ENCODE measurements at regions not wholly inside any gene's neighbourhood (a gene's known extent, or its start where the extent isn't known, plus 50 kb on each side); places are given as distances from the start of the nearest gene placed in this dataset.

DNA sequence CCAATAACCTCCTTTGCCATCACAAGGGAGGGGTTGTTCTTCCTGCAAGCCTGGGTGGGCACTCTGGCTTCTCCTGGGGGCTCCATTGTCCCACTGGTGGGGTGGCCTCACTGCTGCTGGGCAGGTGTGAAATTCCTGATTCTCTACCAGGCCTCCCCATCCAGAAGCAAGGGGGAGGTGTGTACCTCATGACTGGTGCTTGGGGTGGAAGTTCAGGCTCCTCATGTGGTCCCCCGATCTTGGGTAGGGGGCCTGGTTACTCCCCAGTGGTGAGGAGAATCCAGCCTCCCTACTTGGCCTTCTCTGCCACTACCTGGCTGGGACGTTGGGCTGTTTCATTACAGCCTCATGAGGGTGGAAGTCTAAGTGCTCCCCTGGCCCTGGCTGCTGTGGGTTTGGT is 433.9 kb downstream of the IRX2 start:
- Mint-ChIP-seq H3K4me1 (no peaks in the 10 kb centered on the region), H3K9me3 (peaks cover 14% of the 10 kb centered on the region; the same call in 2 of the 3 replicates), H3K27me3 (ENCODE audit: insufficient read depth, low read depth, poor library complexity) (peaks cover 3% of the 10 kb centered on the region), H3K4me3 (no peak overlapping the region), H3K27ac (no peak overlapping the region), H3K36me3 (ENCODE audit: low read depth) (no peaks in the 10 kb centered on the region; the same call in 2 of the 3 replicates)
- TF ChIP-seq POLR2AphosphoS5 (IDR thresholded peaks at IDR 0.05; ENCODE audit: low read depth) (no peak), CTCF (conservative IDR thresholded peaks at IDR 0.05; ENCODE audit: low read depth in 2 of 2) (no peak), NANOG (IDR thresholded peaks at IDR 0.05; ENCODE audit: borderline replicate concordance) (no peak), CREB1 (CRISPR knock-in tag; IDR thresholded peaks at IDR 0.05; ENCODE audit: low read depth) (no peak), JUNB (IDR thresholded peaks at IDR 0.05; ENCODE audit: unreplicated experiment) (no peak), ZNF114 (CRISPR knock-in tag; IDR thresholded peaks at IDR 0.05) (no peak), REST (IDR thresholded peaks at IDR 0.05; ENCODE audit: unreplicated experiment) (no peak), EZH2phosphoT487 (IDR thresholded peaks at IDR 0.05; ENCODE audit: unreplicated experiment) (no peak), STAT1 (IDR thresholded peaks at IDR 0.05; ENCODE audit: unreplicated experiment) (no peak), ZNF462 (CRISPR knock-in tag; IDR thresholded peaks at IDR 0.05) (no peak), ZNF331 (CRISPR knock-in tag; IDR thresholded peaks at IDR 0.05; ENCODE audit: low read depth) (no peak), EZH2 (IDR thresholded peaks at IDR 0.05; ENCODE audit: low read depth, unreplicated experiment) (no peak)
- TF ChIP-seq, protein P1, sequence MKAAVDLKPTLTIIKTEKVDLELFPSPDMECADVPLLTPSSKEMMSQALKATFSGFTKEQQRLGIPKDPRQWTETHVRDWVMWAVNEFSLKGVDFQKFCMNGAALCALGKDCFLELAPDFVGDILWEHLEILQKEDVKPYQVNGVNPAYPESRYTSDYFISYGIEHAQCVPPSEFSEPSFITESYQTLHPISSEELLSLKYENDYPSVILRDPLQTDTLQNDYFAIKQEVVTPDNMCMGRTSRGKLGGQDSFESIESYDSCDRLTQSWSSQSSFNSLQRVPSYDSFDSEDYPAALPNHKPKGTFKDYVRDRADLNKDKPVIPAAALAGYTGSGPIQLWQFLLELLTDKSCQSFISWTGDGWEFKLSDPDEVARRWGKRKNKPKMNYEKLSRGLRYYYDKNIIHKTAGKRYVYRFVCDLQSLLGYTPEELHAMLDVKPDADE (IDR thresholded peaks at IDR 0.05), result no peak
- ATAC-seq (no peak), DNase-seq (ENCODE audit: low spot score) (no peak)
- Histone ChIP-seq H2AFZ (no peak overlapping the region), H4K20me1 (replicated peaks; ENCODE audit: insufficient read depth) (no peaks in the 10 kb centered on the region), H3K4me1 (ENCODE audit: insufficient read depth) (no peaks in the 10 kb centered on the region), H3K4me3 (no peak overlapping the region), H3K36me3 (ENCODE audit: insufficient read depth) (no peaks in the 10 kb centered on the region), H3K79me2 (replicated peaks; ENCODE audit: insufficient read depth) (no peaks in the 10 kb centered on the region), H3K27ac (ENCODE audit: low read depth) (no peak overlapping the region), H3K27me3 (ENCODE audit: insufficient read depth) (no peaks in the 10 kb centered on the region), H3K4me2 (no peak overlapping the region), H3F3A (replicated peaks; ENCODE audit: low read depth) (no peaks in the 10 kb centered on the region), H3K9me2 (ENCODE audit: insufficient read depth) (no peaks in the 10 kb centered on the region)

All from GM23338 (cell line).